ENCODE measurements at regions not wholly inside any gene's neighbourhood (a gene's known extent, or its start where the extent isn't known, plus 50 kb on each side); places are given as distances from the start of the nearest gene placed in this dataset.

DNA sequence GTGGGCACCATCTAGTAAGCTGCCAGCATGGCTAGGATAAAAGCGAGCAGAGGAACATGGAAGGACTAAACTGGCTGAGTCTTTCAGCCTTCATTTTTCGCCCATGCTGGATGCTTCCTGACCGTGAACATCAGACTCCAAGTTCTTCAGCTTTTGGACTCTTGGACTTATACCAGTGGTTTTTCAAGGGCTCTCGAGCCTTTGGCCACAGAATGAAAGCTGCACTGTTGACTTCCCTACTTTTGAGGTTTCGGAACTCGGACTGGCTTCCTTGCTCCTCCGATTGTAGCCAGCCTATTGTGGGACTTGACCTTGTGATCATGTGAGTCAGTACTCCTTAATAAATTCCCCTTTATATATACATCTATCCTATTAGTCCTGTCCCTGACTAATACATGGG lies 785.1 kb upstream of the SLITRK6 start:
- Mint-ChIP-seq H3K36me3 (no peaks in the 10 kb centered on the region), H3K27ac (no peak overlapping the region), H3K4me1 (peaks cover 4% of the 10 kb centered on the region; the same call in 1 of the 2 replicates), H3K27me3 (ENCODE audit: low read depth) (no peaks in the 10 kb centered on the region), H3K9me3 (peaks cover 24% of the 10 kb centered on the region), H3K4me3 (no peak overlapping the region)
- POLR2A ChIA-PET, result no interaction called here
- TF ChIP-seq ZNF121 (CRISPR knock-in tag; IDR thresholded peaks at IDR 0.05), result no peak
- TF ChIP-seq, protein P1, sequence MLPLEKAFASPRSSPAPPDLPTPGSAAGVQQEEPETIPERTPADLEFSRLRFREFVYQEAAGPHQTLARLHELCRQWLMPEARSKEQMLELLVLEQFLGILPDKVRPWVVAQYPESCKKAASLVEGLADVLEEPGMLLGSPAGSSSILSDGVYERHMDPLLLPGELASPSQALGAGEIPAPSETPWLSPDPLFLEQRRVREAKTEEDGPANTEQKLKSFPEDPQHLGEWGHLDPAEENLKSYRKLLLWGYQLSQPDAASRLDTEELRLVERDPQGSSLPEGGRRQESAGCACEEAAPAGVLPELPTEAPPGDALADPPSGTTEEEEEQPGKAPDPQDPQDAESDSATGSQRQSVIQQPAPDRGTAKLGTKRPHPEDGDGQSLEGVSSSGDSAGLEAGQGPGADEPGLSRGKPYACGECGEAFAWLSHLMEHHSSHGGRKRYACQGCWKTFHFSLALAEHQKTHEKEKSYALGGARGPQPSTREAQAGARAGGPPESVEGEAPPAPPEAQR (CRISPR knock-in tag; IDR thresholded peaks at IDR 0.05), result no peak
- TF ChIP-seq ZNF138 (CRISPR knock-in tag; conservative IDR thresholded peaks at IDR 0.05), result no peak
- TF ChIP-seq, protein P2, sequence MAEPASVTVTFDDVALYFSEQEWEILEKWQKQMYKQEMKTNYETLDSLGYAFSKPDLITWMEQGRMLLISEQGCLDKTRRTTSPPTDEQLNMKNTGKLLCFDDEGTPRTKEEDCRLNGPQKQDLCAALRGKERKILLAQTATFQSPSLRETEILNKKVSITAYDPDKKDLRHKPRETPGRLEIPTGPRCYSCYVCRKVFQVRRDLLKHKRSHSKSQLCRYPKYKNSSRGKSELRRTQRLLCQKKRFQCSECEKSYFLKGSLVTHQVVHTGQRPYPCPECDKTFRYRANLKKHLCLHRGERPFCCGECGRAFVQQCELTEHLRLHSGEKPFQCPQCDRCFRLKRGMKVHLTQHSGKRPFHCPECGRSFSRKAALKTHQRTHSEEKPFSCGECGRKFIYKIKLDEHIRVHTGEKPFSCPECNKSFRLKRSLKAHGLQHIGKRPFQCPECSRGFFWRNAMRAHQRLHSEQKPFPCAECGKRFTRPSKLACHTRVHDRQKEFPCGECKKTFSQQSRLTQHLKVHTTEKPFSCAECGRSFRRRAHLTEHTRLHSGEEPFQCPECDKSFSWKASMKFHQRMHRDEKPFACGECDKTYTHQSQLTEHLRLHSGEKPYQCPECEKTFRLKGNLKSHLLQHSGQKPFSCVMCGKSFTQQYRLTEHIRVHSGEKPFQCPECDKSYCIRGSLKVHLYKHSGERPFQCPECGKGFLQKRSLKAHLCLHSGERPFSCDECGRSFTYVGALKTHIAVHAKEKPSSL (CRISPR knock-in tag; conservative IDR thresholded peaks at IDR 0.05), result no peak
- TF ChIP-seq RORB (CRISPR knock-in tag; IDR thresholded peaks at IDR 0.05), result no peak
- TF ChIP-seq IRF2 (CRISPR knock-in tag; IDR thresholded peaks at IDR 0.05; ENCODE audit: borderline replicate concordance, low read depth), result no peak
- TF ChIP-seq JAZF1 (CRISPR knock-in tag; IDR thresholded peaks at IDR 0.05), result no peak
- TF ChIP-seq TP53 (CRISPR knock-in tag; IDR thresholded peaks at IDR 0.05), result no peak
- TF ChIP-seq, protein P3, sequence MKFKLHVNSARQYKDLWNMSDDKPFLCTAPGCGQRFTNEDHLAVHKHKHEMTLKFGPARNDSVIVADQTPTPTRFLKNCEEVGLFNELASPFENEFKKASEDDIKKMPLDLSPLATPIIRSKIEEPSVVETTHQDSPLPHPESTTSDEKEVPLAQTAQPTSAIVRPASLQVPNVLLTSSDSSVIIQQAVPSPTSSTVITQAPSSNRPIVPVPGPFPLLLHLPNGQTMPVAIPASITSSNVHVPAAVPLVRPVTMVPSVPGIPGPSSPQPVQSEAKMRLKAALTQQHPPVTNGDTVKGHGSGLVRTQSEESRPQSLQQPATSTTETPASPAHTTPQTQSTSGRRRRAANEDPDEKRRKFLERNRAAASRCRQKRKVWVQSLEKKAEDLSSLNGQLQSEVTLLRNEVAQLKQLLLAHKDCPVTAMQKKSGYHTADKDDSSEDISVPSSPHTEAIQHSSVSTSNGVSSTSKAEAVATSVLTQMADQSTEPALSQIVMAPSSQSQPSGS (CRISPR knock-in tag; IDR thresholded peaks at IDR 0.05; ENCODE audit: borderline replicate concordance, low read depth), result no peak
- TF ChIP-seq, protein P4, sequence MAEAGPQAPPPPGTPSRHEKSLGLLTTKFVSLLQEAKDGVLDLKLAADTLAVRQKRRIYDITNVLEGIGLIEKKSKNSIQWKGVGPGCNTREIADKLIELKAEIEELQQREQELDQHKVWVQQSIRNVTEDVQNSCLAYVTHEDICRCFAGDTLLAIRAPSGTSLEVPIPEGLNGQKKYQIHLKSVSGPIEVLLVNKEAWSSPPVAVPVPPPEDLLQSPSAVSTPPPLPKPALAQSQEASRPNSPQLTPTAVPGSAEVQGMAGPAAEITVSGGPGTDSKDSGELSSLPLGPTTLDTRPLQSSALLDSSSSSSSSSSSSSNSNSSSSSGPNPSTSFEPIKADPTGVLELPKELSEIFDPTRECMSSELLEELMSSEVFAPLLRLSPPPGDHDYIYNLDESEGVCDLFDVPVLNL (CRISPR knock-in tag; IDR thresholded peaks at IDR 0.05; ENCODE audit: borderline replicate concordance, low read depth), result no peak
- no peak for TF ChIP-seq SMAD4 (CRISPR knock-in tag; IDR thresholded peaks at IDR 0.05)
- ATAC-seq (no peak), DNase-seq (ENCODE audit: low spot score) (no peak)
- CTCF ChIA-PET, result no interaction called here

DNA sequence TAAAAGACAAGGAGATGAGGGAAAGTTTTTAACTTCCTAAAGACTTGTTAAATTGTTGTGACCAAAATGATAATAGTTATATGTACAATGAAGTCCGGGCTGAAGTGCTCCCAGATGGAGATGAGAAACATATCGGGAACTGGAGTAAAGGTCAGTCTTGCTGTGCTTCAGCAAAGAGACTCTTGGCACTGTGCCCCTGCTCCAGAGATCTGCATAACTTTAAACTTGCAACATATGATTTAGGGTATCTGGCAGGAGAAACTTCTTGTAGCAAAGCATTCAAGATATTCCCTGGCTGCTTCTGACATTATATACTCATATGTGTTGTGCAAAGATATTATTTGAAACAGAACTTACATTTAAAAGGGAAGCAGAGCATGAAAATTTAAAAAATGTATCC lies 786.6 kb upstream of the SLITRK6 start:
- POLR2A ChIA-PET, result no interaction called here
- ATAC-seq, result no peak
- Mint-ChIP-seq H3K36me3 (no peaks in the 10 kb centered on the region), H3K27me3 (ENCODE audit: low read depth) (no peaks in the 10 kb centered on the region), H3K4me3 (no peak overlapping the region), H3K4me1 (peaks cover 4% of the 10 kb centered on the region; the same call in 1 of the 2 replicates), H3K9me3 (peaks cover 24% of the 10 kb centered on the region), H3K27ac (no peak overlapping the region)
- TF ChIP-seq, protein P5, sequence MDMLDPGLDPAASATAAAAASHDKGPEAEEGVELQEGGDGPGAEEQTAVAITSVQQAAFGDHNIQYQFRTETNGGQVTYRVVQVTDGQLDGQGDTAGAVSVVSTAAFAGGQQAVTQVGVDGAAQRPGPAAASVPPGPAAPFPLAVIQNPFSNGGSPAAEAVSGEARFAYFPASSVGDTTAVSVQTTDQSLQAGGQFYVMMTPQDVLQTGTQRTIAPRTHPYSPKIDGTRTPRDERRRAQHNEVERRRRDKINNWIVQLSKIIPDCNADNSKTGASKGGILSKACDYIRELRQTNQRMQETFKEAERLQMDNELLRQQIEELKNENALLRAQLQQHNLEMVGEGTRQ (CRISPR knock-in tag; IDR thresholded peaks at IDR 0.05), result no peak
- TF ChIP-seq RELA (CRISPR knock-in tag; IDR thresholded peaks at IDR 0.05; ENCODE audit: borderline replicate concordance) (no peak), MXD4 (CRISPR knock-in tag; IDR thresholded peaks at IDR 0.05; ENCODE audit: borderline replicate concordance) (no peak), ETV6 (CRISPR knock-in tag; IDR thresholded peaks at IDR 0.05) (no peak), JUN (CRISPR knock-in tag; IDR thresholded peaks at IDR 0.05) (no peak), TEAD4 (CRISPR knock-in tag; IDR thresholded peaks at IDR 0.05) (no peak)
- TF ChIP-seq, protein P6, sequence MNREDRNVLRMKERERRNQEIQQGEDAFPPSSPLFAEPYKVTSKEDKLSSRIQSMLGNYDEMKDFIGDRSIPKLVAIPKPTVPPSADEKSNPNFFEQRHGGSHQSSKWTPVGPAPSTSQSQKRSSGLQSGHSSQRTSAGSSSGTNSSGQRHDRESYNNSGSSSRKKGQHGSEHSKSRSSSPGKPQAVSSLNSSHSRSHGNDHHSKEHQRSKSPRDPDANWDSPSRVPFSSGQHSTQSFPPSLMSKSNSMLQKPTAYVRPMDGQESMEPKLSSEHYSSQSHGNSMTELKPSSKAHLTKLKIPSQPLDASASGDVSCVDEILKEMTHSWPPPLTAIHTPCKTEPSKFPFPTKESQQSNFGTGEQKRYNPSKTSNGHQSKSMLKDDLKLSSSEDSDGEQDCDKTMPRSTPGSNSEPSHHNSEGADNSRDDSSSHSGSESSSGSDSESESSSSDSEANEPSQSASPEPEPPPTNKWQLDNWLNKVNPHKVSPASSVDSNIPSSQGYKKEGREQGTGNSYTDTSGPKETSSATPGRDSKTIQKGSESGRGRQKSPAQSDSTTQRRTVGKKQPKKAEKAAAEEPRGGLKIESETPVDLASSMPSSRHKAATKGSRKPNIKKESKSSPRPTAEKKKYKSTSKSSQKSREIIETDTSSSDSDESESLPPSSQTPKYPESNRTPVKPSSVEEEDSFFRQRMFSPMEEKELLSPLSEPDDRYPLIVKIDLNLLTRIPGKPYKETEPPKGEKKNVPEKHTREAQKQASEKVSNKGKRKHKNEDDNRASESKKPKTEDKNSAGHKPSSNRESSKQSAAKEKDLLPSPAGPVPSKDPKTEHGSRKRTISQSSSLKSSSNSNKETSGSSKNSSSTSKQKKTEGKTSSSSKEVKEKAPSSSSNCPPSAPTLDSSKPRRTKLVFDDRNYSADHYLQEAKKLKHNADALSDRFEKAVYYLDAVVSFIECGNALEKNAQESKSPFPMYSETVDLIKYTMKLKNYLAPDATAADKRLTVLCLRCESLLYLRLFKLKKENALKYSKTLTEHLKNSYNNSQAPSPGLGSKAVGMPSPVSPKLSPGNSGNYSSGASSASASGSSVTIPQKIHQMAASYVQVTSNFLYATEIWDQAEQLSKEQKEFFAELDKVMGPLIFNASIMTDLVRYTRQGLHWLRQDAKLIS (CRISPR knock-in tag; IDR thresholded peaks at IDR 0.05; ENCODE audit: borderline replicate concordance), result no peak
- no peak for DNase-seq (ENCODE audit: low spot score)
- CTCF ChIA-PET, result no interaction called here

Data from WTC11 (cell line).